COR-L47 (cell line): ENCODE measurements at regions not wholly inside any gene's neighbourhood (a gene's known extent, or its start where the extent isn't known, plus 50 kb on each side); places are given as distances from the start of the nearest gene placed in this dataset.
"Not testable (repeated sequence)": the region's sequence is repeated elsewhere in the genome, so short reads cannot be mapped to it uniquely, and the experiment has no call there.

ENCODE experiments used
- DNase-seq: peaks from one replicate; lab custom pipeline; 2025; lab: John Stamatoyannopoulos, UW

- DNase-seq, result no peak
These were observed 547.1 kb upstream of the GCFC2 start for GRCh38 chr2:76257802-76258201.

- no peak for DNase-seq
These were observed 545.9 kb upstream of the GCFC2 start for GRCh38 chr2:76256458-76257088.

- DNase-seq, result no peak
These were observed 542.0 kb upstream of the GCFC2 start for GRCh38 chr2:76252704-76253103.

GRCh38 chr2:76251342-76251741, 540.6 kb upstream of the GCFC2 start:
- DNase-seq, result no peak

- DNase-seq, result no peak
These were observed 536.3 kb upstream of the GCFC2 start for GRCh38 chr2:76247006-76247405.

GRCh38 chr2:76211991-76212985, 501.6 kb upstream of the GCFC2 start:
- DNase-seq, result no peak

- no peak for DNase-seq
These were observed 499.8 kb upstream of the GCFC2 start for GRCh38 chr2:76210551-76210950.

- no peak for DNase-seq
These were observed 493.3 kb upstream of the GCFC2 start for GRCh38 chr2:76204048-76204447.

GRCh38 chr2:76202866-76203265, 492.2 kb upstream of the GCFC2 start:
- DNase-seq, result no peak

- DNase-seq, result peak; percentile 54
These were observed 487.2 kb upstream of the GCFC2 start for GRCh38 chr2:76197842-76198448.

- DNase-seq, result no peak
These were observed 486.7 kb upstream of the GCFC2 start for GRCh38 chr2:76197428-76197827.

GRCh38 chr2:76194031-76194775, 483.5 kb upstream of the GCFC2 start:
- DNase-seq, result no peak

GRCh38 chr2:76193089-76193488, 482.4 kb upstream of the GCFC2 start:
- no peak for DNase-seq

GRCh38 chr2:76188334-76189008, 477.8 kb upstream of the GCFC2 start:
- DNase-seq, result no peak

- no peak for DNase-seq
These were observed 476.7 kb upstream of the GCFC2 start for GRCh38 chr2:76187415-76187814.

GRCh38 chr2:76180676-76181075, 470.0 kb upstream of the GCFC2 start:
- DNase-seq, result no peak

GRCh38 chr2:76178610-76179009, 467.9 kb upstream of the GCFC2 start:
- no peak for DNase-seq

GRCh38 chr2:76175295-76175694, 464.6 kb upstream of the GCFC2 start:
- no peak for DNase-seq

GRCh38 chr2:76174505-76174904, 463.8 kb upstream of the GCFC2 start:
- DNase-seq, result no peak

GRCh38 chr2:76173206-76173605, 462.5 kb upstream of the GCFC2 start:
- not testable (repeated sequence) for DNase-seq

- DNase-seq, result not testable (repeated sequence)
These were observed 461.5 kb upstream of the GCFC2 start for GRCh38 chr2:76172154-76172595.
